GM23248 (cell line): ENCODE measurements at regions not wholly inside any gene's neighbourhood (a gene's known extent, or its start where the extent isn't known, plus 50 kb on each side); places are given as distances from the start of the nearest gene placed in this dataset.

Source experiments
- EZH2 ChIP-seq: fragments of 200-600 bp; sonication (generic); IDR thresholded peaks from 2 replicates; pipeline ENCODE4 v1.6.1; 2018; ENCODE audit warnings: antibody characterized with exemption, mild to moderate bottlenecking; ENCODE audit not compliant: insufficient read depth, poor library complexity, severe bottlenecking
- EZH2phosphoT487 ChIP-seq: fragments of 200-600 bp; sonication (generic); IDR thresholded peaks from 2 replicates; pipeline ENCODE4 v1.6.1; 2018; ENCODE audit warnings: antibody characterized with exemption, moderate library complexity, mild to moderate bottlenecking, low read depth; ENCODE audit not compliant: insufficient read depth

DNA sequence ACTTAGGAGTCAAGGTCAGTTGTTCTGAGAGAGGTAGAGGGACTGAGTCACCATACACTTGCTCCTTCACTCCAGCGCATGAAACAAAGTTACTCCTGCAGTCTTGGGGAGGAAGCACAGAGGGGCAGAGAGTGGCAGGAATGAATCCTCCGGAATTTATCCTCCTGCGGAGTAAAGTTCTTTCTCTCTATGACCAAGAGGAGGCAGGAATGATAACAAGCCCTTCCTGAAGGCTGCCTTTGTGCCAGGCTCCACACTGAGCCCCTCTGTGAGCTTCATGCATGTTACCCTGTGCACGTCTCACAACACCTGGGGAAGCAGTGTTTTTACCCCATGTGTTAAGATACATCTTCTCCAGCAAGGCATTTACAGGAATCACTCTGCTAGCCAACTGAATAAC lies 458.4 kb downstream of the KLF12 start:
- TF ChIP-seq EZH2phosphoT487 (no peak), EZH2 (no peak)
